HEK293 (cell line): ENCODE measurements at regions not wholly inside any gene's neighbourhood (a gene's known extent, or its start where the extent isn't known, plus 50 kb on each side); places are given as distances from the start of the nearest gene placed in this dataset.

Source experiments
- CTCF ChIA-PET: fragments of 350-600 bp; formaldehyde crosslinking; extraction: SDS; loops from one replicate; lab custom pipeline; 2021; ENCODE audit warnings: antibody characterized with exemption; lab: Yijun Ruan, JAX
- POLR2A ChIA-PET: fragments of 300-600 bp; formaldehyde crosslinking; extraction: SDS; loops from one replicate; lab custom pipeline; 2020; ENCODE audit warnings: antibody characterized with exemption, inconsistent platforms; lab: Yijun Ruan, JAX
- H3K27ac ChIP-seq: fragments of 200-500 bp; sonication (Bioruptor generic); 2 replicates; pipeline ENCODE4 v1.5.1; 2014; ENCODE audit warnings: low read depth, low read length, control low read depth, inconsistent platforms; ENCODE audit errors: extremely low read depth
- H3K36me3 ChIP-seq, 2 experiments: fragments of 200-500 bp in 1 of 2; sonication (Bioruptor generic) in 1 of 2; 1 replicate in 1 of 2; 2 replicates in 1 of 2; pipeline ENCODE4 v1.5.1; 2014 to 2017; ENCODE audit warnings: inconsistent platforms in 2 of 2, low read length in 2 of 2; ENCODE audit not compliant: control insufficient read depth in 2 of 2, insufficient read depth in 1 of 2
- H3K4me1 ChIP-seq: fragments of 200-500 bp; sonication (Bioruptor generic); 2 replicates; pipeline ENCODE4 v1.5.1; 2014; ENCODE audit warnings: mild to moderate bottlenecking, low read length, inconsistent platforms; ENCODE audit not compliant: control insufficient read depth, insufficient read depth
- H3K4me3 ChIP-seq: 2 replicates; pipeline ENCODE4 v1.5.1; 2011; ENCODE audit warnings: low read depth, mild to moderate bottlenecking, control low read depth, low read length, moderate library complexity
- H3K9me3 ChIP-seq: fragments of 200-500 bp; sonication (Bioruptor generic); 2 replicates; pipeline ENCODE4 v1.5.1; 2014; ENCODE audit warnings: low read depth, low read length, inconsistent platforms; ENCODE audit not compliant: control insufficient read depth, insufficient read depth
- GLIS1 ChIP-seq: fragments of 450-650 bp; formaldehyde crosslinking; IDR thresholded peaks from 2 replicates; pipeline ENCODE4 v1.5.1; 2016; ENCODE audit warnings: missing biosample characterization, missing genetic modification characterization
- INSM2 ChIP-seq: fragments of 450-650 bp; formaldehyde crosslinking; IDR thresholded peaks from 2 replicates; pipeline ENCODE4 v1.5.1; 2016; ENCODE audit warnings: missing biosample characterization, missing genetic modification characterization
- KLF7 ChIP-seq: fragments of 450-650 bp; formaldehyde crosslinking; IDR thresholded peaks from 2 replicates; pipeline ENCODE4 v1.5.1; 2016; ENCODE audit warnings: missing biosample characterization, missing genetic modification characterization, borderline replicate concordance
- MYNN ChIP-seq: fragments of 450-650 bp; formaldehyde crosslinking; IDR thresholded peaks from 2 replicates; pipeline ENCODE4 v1.5.1; 2016; ENCODE audit warnings: missing biosample characterization, missing genetic modification characterization, borderline replicate concordance
- PRDM1 ChIP-seq: fragments of 450-650 bp; formaldehyde crosslinking; IDR thresholded peaks from 2 replicates; pipeline ENCODE4; 2016; ENCODE audit warnings: missing biosample characterization, missing genetic modification characterization
- PRDM10 ChIP-seq: fragments of 450-650 bp; formaldehyde crosslinking; IDR thresholded peaks from 2 replicates; pipeline ENCODE4 v1.5.1; 2016; ENCODE audit warnings: missing biosample characterization, missing genetic modification characterization
- PRDM6 ChIP-seq: fragments of 450-650 bp; formaldehyde crosslinking; IDR thresholded peaks from 2 replicates; pipeline ENCODE4 v1.5.1; 2017; ENCODE audit warnings: missing biosample characterization, missing genetic modification characterization
- SETDB1 ChIP-seq: IDR thresholded peaks from one replicate; pipeline ENCODE4 v1.6.1; 2017; ENCODE audit warnings: mild to moderate bottlenecking, low read length, moderate library complexity, mixed read lengths; ENCODE audit not compliant: insufficient read length
- SP3 ChIP-seq: fragments of 450-650 bp; formaldehyde crosslinking; IDR thresholded peaks from 2 replicates; pipeline ENCODE4 v1.5.1; 2016; ENCODE audit warnings: missing biosample characterization, missing genetic modification characterization
- ZBTB21 ChIP-seq: fragments of 450-650 bp; formaldehyde crosslinking; IDR thresholded peaks from 2 replicates; pipeline ENCODE4 v1.5.1; 2017; ENCODE audit warnings: missing biosample characterization, missing genetic modification characterization
- ZBTB8A ChIP-seq: fragments of 450-650 bp; formaldehyde crosslinking; IDR thresholded peaks from 2 replicates; pipeline ENCODE4 v1.5.1; 2016; ENCODE audit warnings: missing biosample characterization, missing genetic modification characterization
- ZNF169 ChIP-seq: fragments of 450-650 bp; formaldehyde crosslinking; IDR thresholded peaks from 2 replicates; pipeline ENCODE4 v1.5.1; 2016; ENCODE audit warnings: missing biosample characterization, missing genetic modification characterization
- ZNF501 ChIP-seq: fragments of 450-650 bp; formaldehyde crosslinking; IDR thresholded peaks from 2 replicates; pipeline ENCODE4 v1.5.1; 2016; ENCODE audit warnings: missing biosample characterization, missing genetic modification characterization
- ZNF529 ChIP-seq: fragments of 450-650 bp; formaldehyde crosslinking; IDR thresholded peaks from 2 replicates; pipeline ENCODE4 v1.5.1; 2017; ENCODE audit warnings: missing genetic modification characterization, missing biosample characterization; ENCODE audit not compliant: insufficient replicate concordance
- ZNF585B ChIP-seq: fragments of 450-650 bp; formaldehyde crosslinking; IDR thresholded peaks from 2 replicates; pipeline ENCODE4 v1.5.1; 2016; ENCODE audit warnings: missing biosample characterization, missing genetic modification characterization
- ZNF776 ChIP-seq: fragments of 450-650 bp; formaldehyde crosslinking; IDR thresholded peaks from 2 replicates; pipeline ENCODE4 v1.5.0; 2017; ENCODE audit warnings: missing biosample characterization, missing genetic modification characterization, borderline replicate concordance
- ZNF777 ChIP-seq: fragments of 450-650 bp; formaldehyde crosslinking; IDR thresholded peaks from 2 replicates; pipeline ENCODE4 v1.5.1; 2017; ENCODE audit warnings: missing biosample characterization, missing genetic modification characterization, borderline replicate concordance

GRCh38 chr5:30874241-30875034 lies 319.0 kb upstream of the CDH6 start (continued):
- TF ChIP-seq MYNN (tag by site-specific recombination) (no peak), ZNF529 (tag by site-specific recombination) (no peak), ZNF776 (tag by site-specific recombination) (no peak), SETDB1 (no peak)

- TF ChIP-seq KLF7 (tag by site-specific recombination) (no peak), PRDM10 (no peak), ZNF169 (tag by site-specific recombination) (no peak), INSM2 (tag by site-specific recombination) (no peak), PRDM6 (tag by site-specific recombination) (no peak), ZBTB21 (no peak), PRDM1 (tag by site-specific recombination) (no peak), ZBTB8A (tag by site-specific recombination) (no peak), GLIS1 (tag by site-specific recombination) (no peak), SP3 (tag by site-specific recombination) (no peak), ZNF585B (tag by site-specific recombination) (no peak), ZNF501 (no peak), ZNF777 (tag by site-specific recombination) (no peak)
- POLR2A ChIA-PET = no interaction called here
- CTCF ChIA-PET = interaction anchor here (0.5 kb wide), 1 partner anchor 437 kb away, joined by 3 read pairs; no protein-coding TSS in a partner anchor
- Histone ChIP-seq H3K4me1 (no peaks in the 10 kb centered on the region), H3K27ac (no peak overlapping the region), H3K36me3 (no peaks in the 10 kb centered on the region), H3K9me3 (no peaks in the 10 kb centered on the region), H3K4me3 (no peak overlapping the region)
Observed at GRCh38 chr5:30871196-30871595, 322.3 kb upstream of the CDH6 start.
